ENCODE measurements at regions not wholly inside any gene's neighbourhood (a gene's known extent, or its start where the extent isn't known, plus 50 kb on each side); places are given as distances from the start of the nearest gene placed in this dataset.
A peak's percentile ranks its signal among the peaks of the same experiment; 100 is the strongest.

- DNase-seq = no peak
Observed at GRCh38 chr7:157061979-157062378, 51.5 kb upstream of the MNX1 start.

- no peak for DNase-seq
Observed at GRCh38 chr7:157065046-157065445, 54.6 kb upstream of the MNX1 start.

- DNase-seq = no peak
Observed at GRCh38 chr7:157072361-157072760, 61.9 kb upstream of the MNX1 start.

- DNase-seq = no peak
Observed at GRCh38 chr7:157073335-157073734, 62.9 kb upstream of the MNX1 start.

- DNase-seq = no peak
Observed at GRCh38 chr7:157073949-157074624, 63.6 kb upstream of the MNX1 start.

- DNase-seq = no peak
Observed at GRCh38 chr7:157076466-157076865, 62.3 kb upstream of the UBE3C start.

GRCh38 chr7:157077021-157077420 lies 61.7 kb upstream of the UBE3C start:
- no peak for DNase-seq

- DNase-seq = peak; percentile 4
Observed at GRCh38 chr7:157077986-157078644, 60.6 kb upstream of the UBE3C start.

GRCh38 chr7:157079116-157079515 lies 59.6 kb upstream of the UBE3C start:
- no peak for DNase-seq

- peak; percentile 2 for DNase-seq
Observed at GRCh38 chr7:157080111-157080730, 58.5 kb upstream of the UBE3C start.

GRCh38 chr7:157086508-157087187 lies 52.1 kb upstream of the UBE3C start:
- DNase-seq = no peak

GRCh38 chr7:157087646-157088045 lies 51.1 kb upstream of the UBE3C start:
- no peak for DNase-seq

GRCh38 chr7:157088136-157088535 lies 50.6 kb upstream of the UBE3C start:
- no peak for DNase-seq
